Dermis microvascular lymphatic vessel endothelial cell (primary cell): ENCODE measurements at regions not wholly inside any gene's neighbourhood (a gene's known extent, or its start where the extent isn't known, plus 50 kb on each side); places are given as distances from the start of the nearest gene placed in this dataset.

Source experiments
- DNase-seq, 2 donors: peaks; one replicate each; pipeline versions ENCODE4 v3.0.0 to v3.0.0-alpha.2; 2010; ENCODE audit warnings: low read depth in 2 of 2

GRCh38 chr5:38031304-38031703 is 191.5 kb upstream of the GDNF start:
- no peak for DNase-seq

- no peak for DNase-seq
Observed at GRCh38 chr5:38029397-38030065, 189.7 kb upstream of the GDNF start.

GRCh38 chr5:38023799-38024198 is 184.0 kb upstream of the GDNF start:
- no peak for DNase-seq

- no peak for DNase-seq
Observed at GRCh38 chr5:38023371-38023770, 183.5 kb upstream of the GDNF start.

- DNase-seq, result no peak
Observed at GRCh38 chr5:38022631-38023030, 182.8 kb upstream of the GDNF start.

- no peak for DNase-seq
Observed at GRCh38 chr5:38018016-38018415, 178.2 kb upstream of the GDNF start.

- DNase-seq, result no peak
Observed at GRCh38 chr5:38013107-38013506, 173.3 kb upstream of the GDNF start.

GRCh38 chr5:38011668-38012188 is 171.9 kb upstream of the GDNF start:
- DNase-seq, result no peak

GRCh38 chr5:38009749-38010358 is 170.0 kb upstream of the GDNF start:
- no peak for DNase-seq

- DNase-seq, result no peak
Observed at GRCh38 chr5:38008198-38008597, 168.4 kb upstream of the GDNF start.

- DNase-seq, result no peak
Observed at GRCh38 chr5:37999593-37999992, 159.8 kb upstream of the GDNF start.

- no peak for DNase-seq
Observed at GRCh38 chr5:37996918-37997317, 157.1 kb upstream of the GDNF start.

GRCh38 chr5:37994729-37995128 is 154.9 kb upstream of the GDNF start:
- DNase-seq, result no peak

- DNase-seq, result no peak
Observed at GRCh38 chr5:37991301-37992299, 151.8 kb upstream of the GDNF start.

- DNase-seq, result no peak
Observed at GRCh38 chr5:37989884-37990283, 150.0 kb upstream of the GDNF start.

GRCh38 chr5:37988454-37989046 is 148.7 kb upstream of the GDNF start:
- no peak for DNase-seq

- DNase-seq, result no peak
Observed at GRCh38 chr5:37984300-37984699, 144.5 kb upstream of the GDNF start.

- DNase-seq, result no peak
Observed at GRCh38 chr5:37983463-37983862, 143.6 kb upstream of the GDNF start.

- DNase-seq, result no peak
Observed at GRCh38 chr5:37979559-37979958, 139.7 kb upstream of the GDNF start.

- DNase-seq, result no peak
Observed at GRCh38 chr5:37975531-37975930, 135.7 kb upstream of the GDNF start.

- DNase-seq, result no peak
Observed at GRCh38 chr5:37971483-37972024, 131.7 kb upstream of the GDNF start.
